ENCODE measurements at regions not wholly inside any gene's neighbourhood (a gene's known extent, or its start where the extent isn't known, plus 50 kb on each side); places are given as distances from the start of the nearest gene placed in this dataset.

GRCh38 chr14:30240018-30240417 is 312.4 kb upstream of the PRKD1 start:
- TF ChIP-seq ZNF274 (IDR thresholded peaks at IDR 0.05; ENCODE audit: low read depth, low read length) (no peak), YY1 (IDR thresholded peaks at IDR 0.05; ENCODE audit: insufficient read depth, insufficient read length) (no peak)

Data from NT2/D1 (cell line).